ENCODE measurements at regions not wholly inside any gene's neighbourhood (a gene's known extent, or its start where the extent isn't known, plus 50 kb on each side); places are given as distances from the start of the nearest gene placed in this dataset.
"Not testable (repeated sequence)": the region's sequence is repeated elsewhere in the genome, so short reads cannot be mapped to it uniquely, and the experiment has no call there.

DNA sequence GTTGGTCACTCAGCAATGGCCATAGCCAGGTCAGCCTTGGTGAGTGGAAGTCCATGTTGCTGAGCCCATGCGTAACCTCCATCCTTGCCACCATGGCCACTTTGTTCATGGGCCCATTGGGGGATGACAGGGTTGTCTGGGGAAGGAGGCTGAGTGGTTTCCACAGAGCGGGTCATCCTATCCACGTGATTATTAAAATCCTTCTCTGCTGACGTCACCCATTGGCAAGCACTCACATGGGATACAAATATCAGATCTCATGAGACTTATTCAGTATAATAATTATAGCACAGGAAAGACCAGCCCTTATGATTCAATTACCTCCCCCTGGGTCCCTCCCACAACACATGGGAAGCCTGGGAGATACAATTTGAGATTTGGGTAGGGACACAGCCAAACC is 534.8 kb downstream of the DIPK2A start:
- not testable (repeated sequence) for TF ChIP-seq POLR2A (IDR thresholded peaks at IDR 0.05)
- TF ChIP-seq, protein P1, sequence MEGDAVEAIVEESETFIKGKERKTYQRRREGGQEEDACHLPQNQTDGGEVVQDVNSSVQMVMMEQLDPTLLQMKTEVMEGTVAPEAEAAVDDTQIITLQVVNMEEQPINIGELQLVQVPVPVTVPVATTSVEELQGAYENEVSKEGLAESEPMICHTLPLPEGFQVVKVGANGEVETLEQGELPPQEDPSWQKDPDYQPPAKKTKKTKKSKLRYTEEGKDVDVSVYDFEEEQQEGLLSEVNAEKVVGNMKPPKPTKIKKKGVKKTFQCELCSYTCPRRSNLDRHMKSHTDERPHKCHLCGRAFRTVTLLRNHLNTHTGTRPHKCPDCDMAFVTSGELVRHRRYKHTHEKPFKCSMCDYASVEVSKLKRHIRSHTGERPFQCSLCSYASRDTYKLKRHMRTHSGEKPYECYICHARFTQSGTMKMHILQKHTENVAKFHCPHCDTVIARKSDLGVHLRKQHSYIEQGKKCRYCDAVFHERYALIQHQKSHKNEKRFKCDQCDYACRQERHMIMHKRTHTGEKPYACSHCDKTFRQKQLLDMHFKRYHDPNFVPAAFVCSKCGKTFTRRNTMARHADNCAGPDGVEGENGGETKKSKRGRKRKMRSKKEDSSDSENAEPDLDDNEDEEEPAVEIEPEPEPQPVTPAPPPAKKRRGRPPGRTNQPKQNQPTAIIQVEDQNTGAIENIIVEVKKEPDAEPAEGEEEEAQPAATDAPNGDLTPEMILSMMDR (IDR thresholded peaks at IDR 0.05), result not testable (repeated sequence)
